ENCODE measurements at regions not wholly inside any gene's neighbourhood (a gene's known extent, or its start where the extent isn't known, plus 50 kb on each side); places are given as distances from the start of the nearest gene placed in this dataset.

GRCh38 chr9:3125602-3126405 is 281.9 kb upstream of the PUM3 start:
- 56% methylated on average over 5 of the region's 6 CpGs for WGBS (ENCODE audit: insufficient coverage)
- Histone ChIP-seq H3K9me3 (ENCODE audit: control insufficient read depth, insufficient read depth, low read length) (no peaks in the 10 kb centered on the region), H3K27me3 (ENCODE audit: control insufficient read depth, insufficient read depth, low read length) (no peaks in the 10 kb centered on the region), H3K4me1 (ENCODE audit: control insufficient read depth, insufficient read depth, low read length) (no peaks in the 10 kb centered on the region), H3K36me3 (ENCODE audit: control insufficient read depth, insufficient read depth, low read length) (no peaks in the 10 kb centered on the region), H3K4me3 (ENCODE audit: low read depth, low read length) (no peak overlapping the region), H3K27ac (ENCODE audit: low read depth, low read length) (no peak overlapping the region)
- DNase-seq (ENCODE audit: low read depth in 4 of 6, low spot score in 6 of 6): peak in 1 of 6 donors; percentile 43

- Histone ChIP-seq H3K27me3 (ENCODE audit: control insufficient read depth, insufficient read depth, low read length) (no peaks in the 10 kb centered on the region), H3K36me3 (ENCODE audit: control insufficient read depth, insufficient read depth, low read length) (no peaks in the 10 kb centered on the region), H3K4me3 (ENCODE audit: low read depth, low read length) (no peak overlapping the region), H3K9me3 (ENCODE audit: control insufficient read depth, insufficient read depth, low read length) (no peaks in the 10 kb centered on the region), H3K27ac (ENCODE audit: low read depth, low read length) (no peak overlapping the region), H3K4me1 (ENCODE audit: control insufficient read depth, insufficient read depth, low read length) (no peaks in the 10 kb centered on the region)
- no peak for DNase-seq (ENCODE audit: low read depth in 4 of 6, low spot score in 6 of 6)
- no CpG with 5 or more reads among the region's 2 CpGs for WGBS (ENCODE audit: insufficient coverage)
Measured at GRCh38 chr9:3124001-3124400, 280.1 kb upstream of the PUM3 start.

GRCh38 chr9:3118081-3118480 is 274.2 kb upstream of the PUM3 start:
- Histone ChIP-seq H3K4me1 (ENCODE audit: control insufficient read depth, insufficient read depth, low read length) (no peaks in the 10 kb centered on the region), H3K9me3 (ENCODE audit: control insufficient read depth, insufficient read depth, low read length) (peaks cover 7% of the 10 kb centered on the region), H3K27ac (ENCODE audit: low read depth, low read length) (no peak overlapping the region), H3K36me3 (ENCODE audit: control insufficient read depth, insufficient read depth, low read length) (no peaks in the 10 kb centered on the region), H3K4me3 (ENCODE audit: low read depth, low read length) (no peak overlapping the region), H3K27me3 (ENCODE audit: control insufficient read depth, insufficient read depth, low read length) (no peaks in the 10 kb centered on the region)
- DNase-seq (ENCODE audit: low read depth in 4 of 6, low spot score in 6 of 6): no peak

GRCh38 chr9:3099646-3100045 is 255.8 kb upstream of the PUM3 start:
- Histone ChIP-seq H3K27me3 (ENCODE audit: control insufficient read depth, insufficient read depth, low read length) (no peaks in the 10 kb centered on the region), H3K27ac (ENCODE audit: low read depth, low read length) (peak overlapping the region; percentile 62), H3K9me3 (ENCODE audit: control insufficient read depth, insufficient read depth, low read length) (peaks cover 1% of the 10 kb centered on the region), H3K36me3 (ENCODE audit: control insufficient read depth, insufficient read depth, low read length) (no peaks in the 10 kb centered on the region), H3K4me3 (ENCODE audit: low read depth, low read length) (no peak overlapping the region), H3K4me1 (ENCODE audit: control insufficient read depth, insufficient read depth, low read length) (no peaks in the 10 kb centered on the region)
- peak; percentile 39 to 90 (median 64) for DNase-seq (ENCODE audit: low read depth in 4 of 6, low spot score in 6 of 6)

GRCh38 chr9:3088219-3088618 is 244.3 kb upstream of the PUM3 start:
- 90% methylated on average over 6 of the region's 8 CpGs for WGBS (ENCODE audit: insufficient coverage)

GRCh38 chr9:3087697-3088096 is 243.8 kb upstream of the PUM3 start:
- Histone ChIP-seq H3K36me3 (ENCODE audit: control insufficient read depth, insufficient read depth, low read length) (no peaks in the 10 kb centered on the region), H3K27me3 (ENCODE audit: control insufficient read depth, insufficient read depth, low read length) (no peaks in the 10 kb centered on the region), H3K4me3 (ENCODE audit: low read depth, low read length) (no peak overlapping the region), H3K9me3 (ENCODE audit: control insufficient read depth, insufficient read depth, low read length) (no peaks in the 10 kb centered on the region), H3K27ac (ENCODE audit: low read depth, low read length) (no peak overlapping the region), H3K4me1 (ENCODE audit: control insufficient read depth, insufficient read depth, low read length) (no peaks in the 10 kb centered on the region)
- no peak for DNase-seq (ENCODE audit: low read depth in 4 of 6, low spot score in 6 of 6)
- 100% methylated on average over 1 of the region's 4 CpGs for WGBS (ENCODE audit: insufficient coverage)

More at GRCh38 chr9:3088219-3088618, 244.3 kb upstream of the PUM3 start:
- Histone ChIP-seq H3K4me3 (ENCODE audit: low read depth, low read length) (no peak overlapping the region), H3K9me3 (ENCODE audit: control insufficient read depth, insufficient read depth, low read length) (no peaks in the 10 kb centered on the region), H3K27me3 (ENCODE audit: control insufficient read depth, insufficient read depth, low read length) (no peaks in the 10 kb centered on the region), H3K27ac (ENCODE audit: low read depth, low read length) (no peak overlapping the region), H3K4me1 (ENCODE audit: control insufficient read depth, insufficient read depth, low read length) (no peaks in the 10 kb centered on the region), H3K36me3 (ENCODE audit: control insufficient read depth, insufficient read depth, low read length) (no peaks in the 10 kb centered on the region)
- DNase-seq (ENCODE audit: low read depth in 4 of 6, low spot score in 6 of 6): no peak

GRCh38 chr9:3080951-3081350 is 237.1 kb upstream of the PUM3 start:
- no peaks in the 10 kb centered on the region for H3K4me1 ChIP-seq (ENCODE audit: control insufficient read depth, insufficient read depth, low read length)
- H3K36me3 ChIP-seq (ENCODE audit: control insufficient read depth, insufficient read depth, low read length): no peaks in the 10 kb centered on the region
- H3K27me3 ChIP-seq (ENCODE audit: control insufficient read depth, insufficient read depth, low read length): no peaks in the 10 kb centered on the region
- no peaks in the 10 kb centered on the region for H3K9me3 ChIP-seq (ENCODE audit: control insufficient read depth, insufficient read depth, low read length)
- no peak overlapping the region for H3K4me3 ChIP-seq (ENCODE audit: low read depth, low read length)
- no peak overlapping the region for H3K27ac ChIP-seq (ENCODE audit: low read depth, low read length)
- no peak for DNase-seq (ENCODE audit: low read depth in 4 of 6, low spot score in 6 of 6)
- WGBS (ENCODE audit: insufficient coverage): 100% methylated on average over 1 of the region's 3 CpGs

- DNase-seq (ENCODE audit: low read depth in 4 of 6, low spot score in 6 of 6): no peak
- Histone ChIP-seq H3K4me3 (ENCODE audit: low read depth, low read length) (no peak overlapping the region), H3K27me3 (ENCODE audit: control insufficient read depth, insufficient read depth, low read length) (no peaks in the 10 kb centered on the region), H3K9me3 (ENCODE audit: control insufficient read depth, insufficient read depth, low read length) (no peaks in the 10 kb centered on the region), H3K4me1 (ENCODE audit: control insufficient read depth, insufficient read depth, low read length) (no peaks in the 10 kb centered on the region), H3K36me3 (ENCODE audit: control insufficient read depth, insufficient read depth, low read length) (no peaks in the 10 kb centered on the region), H3K27ac (ENCODE audit: low read depth, low read length) (no peak overlapping the region)
- 83% methylated on average over 5 of the region's 5 CpGs for WGBS (ENCODE audit: insufficient coverage)
Measured at GRCh38 chr9:3074247-3074646, 230.4 kb upstream of the PUM3 start.

- no peaks in the 10 kb centered on the region for H3K4me1 ChIP-seq (ENCODE audit: control insufficient read depth, insufficient read depth, low read length)
- no peak overlapping the region for H3K4me3 ChIP-seq (ENCODE audit: low read depth, low read length)
- H3K36me3 ChIP-seq (ENCODE audit: control insufficient read depth, insufficient read depth, low read length): no peaks in the 10 kb centered on the region
- DNase-seq (ENCODE audit: low read depth in 4 of 6, low spot score in 6 of 6): peak; percentile 4 to 71 (median 32)
- no peak overlapping the region for H3K27ac ChIP-seq (ENCODE audit: low read depth, low read length)
- no peaks in the 10 kb centered on the region for H3K9me3 ChIP-seq (ENCODE audit: control insufficient read depth, insufficient read depth, low read length)
- no peaks in the 10 kb centered on the region for H3K27me3 ChIP-seq (ENCODE audit: control insufficient read depth, insufficient read depth, low read length)
- WGBS (ENCODE audit: insufficient coverage): 20% methylated on average over 1 of the region's 1 CpG
Measured at GRCh38 chr9:3066591-3066990, 222.7 kb upstream of the PUM3 start.

- H3K9me3 ChIP-seq (ENCODE audit: control insufficient read depth, insufficient read depth, low read length): no peaks in the 10 kb centered on the region
- no peaks in the 10 kb centered on the region for H3K27me3 ChIP-seq (ENCODE audit: control insufficient read depth, insufficient read depth, low read length)
- H3K36me3 ChIP-seq (ENCODE audit: control insufficient read depth, insufficient read depth, low read length): no peaks in the 10 kb centered on the region
- H3K27ac ChIP-seq (ENCODE audit: low read depth, low read length): no peak overlapping the region
- WGBS (ENCODE audit: insufficient coverage): 60% methylated on average over 1 of the region's 3 CpGs
- no peaks in the 10 kb centered on the region for H3K4me1 ChIP-seq (ENCODE audit: control insufficient read depth, insufficient read depth, low read length)
- no peak for DNase-seq (ENCODE audit: low read depth in 4 of 6, low spot score in 6 of 6)
- no peak overlapping the region for H3K4me3 ChIP-seq (ENCODE audit: low read depth, low read length)
Measured at GRCh38 chr9:3059781-3060468, 216.0 kb upstream of the PUM3 start.

All from spinal cord (tissue), 9 donors.